ENCODE measurements at regions not wholly inside any gene's neighbourhood (a gene's known extent, or its start where the extent isn't known, plus 50 kb on each side); places are given as distances from the start of the nearest gene placed in this dataset.

- Mint-ChIP-seq H3K4me3 (no peak overlapping the region), H3K27me3 (ENCODE audit: low read depth) (peaks cover 3% of the 10 kb centered on the region), H3K4me1 (peaks cover 10% of the 10 kb centered on the region), H3K9me3 (peaks cover 9% of the 10 kb centered on the region), H3K36me3 (ENCODE audit: low read depth) (no peaks in the 10 kb centered on the region), H3K27ac (peak overlapping the region in 1 of 3 experiments; percentile 67)
- no peak for TF ChIP-seq CTCF (IDR thresholded peaks at IDR 0.05; ENCODE audit: unreplicated experiment in 3 of 3)
Measured at GRCh38 chr18:56199580-56200330, 438.6 kb downstream of the TXNL1 start.

GRCh38 chr18:56197241-56197859 is 441.0 kb downstream of the TXNL1 start:
- Mint-ChIP-seq H3K36me3 (ENCODE audit: low read depth) (no peaks in the 10 kb centered on the region), H3K4me3 (no peak overlapping the region), H3K27me3 (ENCODE audit: low read depth) (peaks cover 3% of the 10 kb centered on the region), H3K9me3 (no peaks in the 10 kb centered on the region), H3K4me1 (peaks cover 10% of the 10 kb centered on the region), H3K27ac (no peak overlapping the region)
- TF ChIP-seq CTCF (IDR thresholded peaks at IDR 0.05; ENCODE audit: unreplicated experiment in 3 of 3), result no peak

- no peak overlapping the region for H3K4me3 Mint-ChIP-seq
- H3K36me3 Mint-ChIP-seq (ENCODE audit: low read depth), result no peaks in the 10 kb centered on the region
- TF ChIP-seq CTCF (IDR thresholded peaks at IDR 0.05; ENCODE audit: unreplicated experiment in 3 of 3), result no peak
- peaks cover 3% of the 10 kb centered on the region for H3K27me3 Mint-ChIP-seq (ENCODE audit: low read depth)
- H3K27ac Mint-ChIP-seq, result no peak overlapping the region
- H3K4me1 Mint-ChIP-seq, result peaks cover 10% of the 10 kb centered on the region
- H3K9me3 Mint-ChIP-seq, result no peaks in the 10 kb centered on the region
Measured at GRCh38 chr18:56196495-56197225, 441.7 kb downstream of the TXNL1 start.

GRCh38 chr18:56191334-56191733 is 447.1 kb downstream of the TXNL1 start:
- H3K27me3 Mint-ChIP-seq (ENCODE audit: low read depth), result no peaks in the 10 kb centered on the region
- H3K27ac Mint-ChIP-seq, result no peak overlapping the region
- peaks cover 2% of the 10 kb centered on the region for H3K9me3 Mint-ChIP-seq
- no peak for TF ChIP-seq CTCF (IDR thresholded peaks at IDR 0.05; ENCODE audit: unreplicated experiment in 3 of 3)
- no peak overlapping the region for H3K4me3 Mint-ChIP-seq
- H3K4me1 Mint-ChIP-seq, result no peaks in the 10 kb centered on the region
- no peaks in the 10 kb centered on the region for H3K36me3 Mint-ChIP-seq (ENCODE audit: low read depth)

- H3K4me3 Mint-ChIP-seq, result no peak overlapping the region
- no peaks in the 10 kb centered on the region for H3K36me3 Mint-ChIP-seq (ENCODE audit: low read depth)
- H3K9me3 Mint-ChIP-seq, result peaks cover 6% of the 10 kb centered on the region
- no peaks in the 10 kb centered on the region for H3K27me3 Mint-ChIP-seq (ENCODE audit: low read depth)
- no peaks in the 10 kb centered on the region for H3K4me1 Mint-ChIP-seq
- H3K27ac Mint-ChIP-seq, result no peak overlapping the region
- TF ChIP-seq CTCF (IDR thresholded peaks at IDR 0.05; ENCODE audit: unreplicated experiment in 3 of 3), result no peak
Measured at GRCh38 chr18:56189615-56190014, 448.8 kb downstream of the TXNL1 start.

All from nephron (organoid).